B cell (primary cell): ENCODE measurements at regions not wholly inside any gene's neighbourhood (a gene's known extent, or its start where the extent isn't known, plus 50 kb on each side); places are given as distances from the start of the nearest gene placed in this dataset.

Experiments
- CTCF ChIP-seq: fragments of 200-600 bp; IDR thresholded peaks from one replicate; pipeline ENCODE4 v1.8.0; 2022; ENCODE audit warnings: antibody characterized with exemption, mild to moderate bottlenecking
- EZH2 ChIP-seq: IDR thresholded peaks from 2 replicates; pipeline ENCODE4 v1.6.1; 2012; ENCODE audit warnings: borderline replicate concordance, low read depth, mild to moderate bottlenecking, moderate library complexity, low read length; ENCODE audit not compliant: insufficient read depth, poor library complexity, severe bottlenecking

- TF ChIP-seq EZH2 (no peak), CTCF (no peak)
These were observed 83.0 kb upstream of the METAP2 start for GRCh38 chr12:95390932-95391331.
